ENCODE measurements at regions not wholly inside any gene's neighbourhood (a gene's known extent, or its start where the extent isn't known, plus 50 kb on each side); places are given as distances from the start of the nearest gene placed in this dataset.

- CTCF ChIA-PET (ENCODE audit: partially characterized antibody) = no interaction called here
- no peaks in the 10 kb centered on the region for H3K36me3 ChIP-seq (ENCODE audit: insufficient read depth, low read length)
- POLR2A ChIA-PET (ENCODE audit: partially characterized antibody) = no interaction called here
- no peaks in the 10 kb centered on the region for H3K27me3 ChIP-seq (ENCODE audit: insufficient read depth, low read length)
- H3K27ac ChIP-seq (ENCODE audit: low read depth, low read length) = no peak overlapping the region
- no peak for DNase-seq
- no peaks in the 10 kb centered on the region for H3K4me1 Mint-ChIP-seq
- no peaks in the 10 kb centered on the region for H3K9me3 ChIP-seq (ENCODE audit: control insufficient read depth in 1 of 2, low read length in 2 of 2)
- intact Hi-C loops (cut with micrococcal nuclease) = no loop called here
- no peaks in the 10 kb centered on the region for H3K27me3 Mint-ChIP-seq
- H3K9me3 Mint-ChIP-seq = peaks cover 0 to 10% (median 2%) of the 10 kb centered on the region in 8 donors
- no peaks in the 10 kb centered on the region for H3K36me3 Mint-ChIP-seq
- no peak overlapping the region for H3K4me3 Mint-ChIP-seq
- H3K27ac Mint-ChIP-seq = no peak overlapping the region
- no peak overlapping the region for H3K4me3 ChIP-seq (ENCODE audit: low read length in 2 of 2)
- H3K4me1 ChIP-seq (ENCODE audit: insufficient read depth, low read length) = no peaks in the 10 kb centered on the region
Observed at GRCh38 chrX:10393241-10393640, 227.1 kb downstream of the MID1 start.

DNA sequence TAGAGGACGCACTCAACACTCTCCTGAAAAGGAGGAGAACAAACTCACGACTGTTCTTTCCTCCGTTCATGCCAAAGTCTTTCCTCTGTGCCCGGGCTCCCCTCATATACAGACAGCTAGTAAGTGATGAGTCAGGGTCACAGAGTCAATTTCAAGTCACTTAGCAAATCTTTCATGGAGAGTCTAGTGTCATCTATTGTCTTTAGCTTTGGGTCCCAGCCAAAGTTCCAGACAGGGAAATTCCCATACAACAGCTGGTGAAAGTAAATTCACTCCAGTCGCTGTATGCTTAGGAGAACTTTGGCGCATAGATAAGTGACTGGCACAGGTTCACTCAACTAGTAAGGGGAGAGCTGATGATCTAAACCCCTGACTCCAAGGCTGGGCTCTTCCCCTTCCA lies 226.5 kb downstream of the MID1 start:
- H3K36me3 Mint-ChIP-seq = no peaks in the 10 kb centered on the region
- H3K27ac ChIP-seq (ENCODE audit: low read depth, low read length) = no peak overlapping the region
- H3K4me1 Mint-ChIP-seq = no peaks in the 10 kb centered on the region
- no peak for DNase-seq
- H3K27ac Mint-ChIP-seq = no peak overlapping the region
- H3K4me1 ChIP-seq (ENCODE audit: insufficient read depth, low read length) = no peaks in the 10 kb centered on the region
- no peaks in the 10 kb centered on the region for H3K27me3 Mint-ChIP-seq
- intact Hi-C loops (cut with micrococcal nuclease) = no loop called here
- CTCF ChIA-PET (ENCODE audit: partially characterized antibody) = no interaction called here
- POLR2A ChIA-PET (ENCODE audit: partially characterized antibody) = no interaction called here
- H3K27me3 ChIP-seq (ENCODE audit: insufficient read depth, low read length) = no peaks in the 10 kb centered on the region
- peaks cover 0 to 7% (median 2%) of the 10 kb centered on the region in 8 donors for H3K9me3 Mint-ChIP-seq
- no peak overlapping the region for H3K4me3 Mint-ChIP-seq
- no peak overlapping the region for H3K4me3 ChIP-seq (ENCODE audit: low read length in 2 of 2)
- no peaks in the 10 kb centered on the region for H3K36me3 ChIP-seq (ENCODE audit: insufficient read depth, low read length)
- H3K9me3 ChIP-seq (ENCODE audit: control insufficient read depth in 1 of 2, low read length in 2 of 2) = no peaks in the 10 kb centered on the region

DNA sequence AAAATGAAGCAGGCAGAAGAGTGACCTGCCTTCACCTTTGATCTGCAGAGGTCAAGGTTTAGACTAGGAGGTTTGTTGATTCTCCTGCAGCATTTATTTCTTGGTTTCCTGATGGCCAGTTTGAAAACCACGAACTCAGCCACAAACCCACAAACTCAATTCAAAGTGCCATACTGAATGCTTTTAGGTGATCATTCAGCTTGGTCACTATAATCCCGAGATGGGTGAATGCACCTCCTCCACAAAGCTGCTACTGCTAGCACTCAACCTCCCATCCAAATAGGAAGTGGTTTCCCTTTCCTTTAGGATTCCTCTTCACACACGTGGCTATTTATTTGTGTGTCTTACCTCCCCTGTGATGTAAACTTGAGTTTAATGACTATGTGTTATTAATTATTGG lies 225.2 kb downstream of the MID1 start:
- Histone ChIP-seq H3K27me3 (ENCODE audit: insufficient read depth, low read length) (no peaks in the 10 kb centered on the region), H3K4me1 (ENCODE audit: insufficient read depth, low read length) (no peaks in the 10 kb centered on the region), H3K36me3 (ENCODE audit: insufficient read depth, low read length) (no peaks in the 10 kb centered on the region), H3K9me3 (ENCODE audit: control insufficient read depth in 1 of 2, low read length in 2 of 2) (no peaks in the 10 kb centered on the region), H3K27ac (ENCODE audit: low read depth, low read length) (no peak overlapping the region), H3K4me3 (ENCODE audit: low read length in 2 of 2) (no peak overlapping the region)
- H3K9me3 Mint-ChIP-seq = peaks cover 0 to 7% (median 2%) of the 10 kb centered on the region in 8 donors
- CTCF ChIA-PET (ENCODE audit: partially characterized antibody) = no interaction called here
- POLR2A ChIA-PET (ENCODE audit: partially characterized antibody) = no interaction called here
- no peak for DNase-seq
- H3K4me1 Mint-ChIP-seq = no peaks in the 10 kb centered on the region
- no peak overlapping the region for H3K4me3 Mint-ChIP-seq
- H3K27me3 Mint-ChIP-seq = no peaks in the 10 kb centered on the region
- no peaks in the 10 kb centered on the region for H3K36me3 Mint-ChIP-seq
- H3K27ac Mint-ChIP-seq = no peak overlapping the region
- intact Hi-C loops (cut with micrococcal nuclease) = no loop called here
